Smooth muscle cell (in vitro differentiated cells): ENCODE measurements at regions not wholly inside any gene's neighbourhood (a gene's known extent, or its start where the extent isn't known, plus 50 kb on each side); places are given as distances from the start of the nearest gene placed in this dataset.
"Not testable (repeated sequence)": the region's sequence is repeated elsewhere in the genome, so short reads cannot be mapped to it uniquely, and the experiment has no call there.

Experiments
- DNase-seq: peaks from one replicate; lab custom pipeline; 2025; ENCODE audit not compliant: unreplicated experiment; lab: John Stamatoyannopoulos, UW
- H2AFZ ChIP-seq: fragments of 200-600 bp; sonication (generic); 2 replicates; pipeline ENCODE4 v1.6.0; 2016; ENCODE audit warnings: antibody characterized with exemption, low read depth, mild to moderate bottlenecking
- H3F3A ChIP-seq: fragments of 200-600 bp; sonication (generic); 2 replicates; pipeline ENCODE4 v1.6.0; 2017; ENCODE audit warnings: antibody characterized with exemption, low read depth
- H3K27ac ChIP-seq: fragments of 200-600 bp; sonication (generic); 2 replicates; pipeline ENCODE4 v1.5.1; 2016; ENCODE audit warnings: low read depth, mild to moderate bottlenecking
- H3K27me3 ChIP-seq: fragments of 200-600 bp; sonication (generic); 2 replicates; pipeline ENCODE4 v1.6.1; 2016; ENCODE audit warnings: low read depth, mild to moderate bottlenecking
- H3K36me3 ChIP-seq: fragments of 200-600 bp; sonication (generic); 2 replicates; pipeline ENCODE4 v1.5.1; 2016; ENCODE audit warnings: low read depth
- H3K4me1 ChIP-seq: fragments of 200-600 bp; sonication (generic); 2 replicates; pipeline ENCODE4 v1.5.1; 2016; ENCODE audit warnings: low read depth
- H3K4me2 ChIP-seq: fragments of 200-600 bp; sonication (generic); 2 replicates; pipeline ENCODE4 v1.6.0; 2016; ENCODE audit warnings: mild to moderate bottlenecking
- H3K4me3 ChIP-seq: fragments of 200-600 bp; sonication (generic); 2 replicates; pipeline ENCODE4 v1.5.1; 2016; ENCODE audit warnings: mild to moderate bottlenecking
- H3K79me2 ChIP-seq: fragments of 200-600 bp; sonication (generic); 2 replicates; pipeline ENCODE4 v1.6.0; 2016; ENCODE audit warnings: low read depth, mild to moderate bottlenecking
- H3K9ac ChIP-seq: fragments of 200-600 bp; sonication (generic); 2 replicates; pipeline ENCODE4 v1.6.0; 2016; ENCODE audit warnings: low read depth
- H3K9me3 ChIP-seq: fragments of 200-600 bp; sonication (generic); replicated peaks from 2 replicates; pipeline ENCODE4 v1.5.1; 2016; ENCODE audit warnings: low read depth
- H4K20me1 ChIP-seq: fragments of 200-600 bp; sonication (generic); 2 replicates; pipeline ENCODE4 v1.6.0; 2016; ENCODE audit warnings: low read depth
- CTCF ChIP-seq: fragments of 200-600 bp; sonication (generic); IDR thresholded peaks from 2 replicates; pipeline ENCODE4 v1.5.1; 2017; ENCODE audit warnings: borderline replicate concordance, mild to moderate bottlenecking, antibody characterized with exemption; ENCODE audit not compliant: insufficient read depth, poor library complexity, severe bottlenecking
- WGBS: methylation state at CpG from one replicate; pipeline ENCODE4 v1.1.7; 2016; ENCODE audit warnings: low lambda C conversion rate; 5-methylcytosine and 5-hydroxymethylcytosine counted together

- DNase-seq, result no peak
- Histone ChIP-seq H3K4me1 (no peaks in the 10 kb centered on the region), H3K4me2 (no peak overlapping the region), H3K9ac (no peak overlapping the region), H3K27me3 (no peaks in the 10 kb centered on the region), H3K4me3 (no peak overlapping the region), H3K36me3 (no peaks in the 10 kb centered on the region), H3K79me2 (no peaks in the 10 kb centered on the region), H3K27ac (no peak overlapping the region), H3F3A (no peaks in the 10 kb centered on the region), H3K9me3 (no peaks in the 10 kb centered on the region), H4K20me1 (no peaks in the 10 kb centered on the region), H2AFZ (no peak overlapping the region)
- no peak for TF ChIP-seq CTCF
- WGBS, result 79% methylated on average over 1 of the region's 1 CpG
These were observed 86.8 kb downstream of the TMCO5A start for GRCh38 chr15:38021259-38021658.

- H3K36me3 ChIP-seq, result no peaks in the 10 kb centered on the region
- 92% methylated on average over 2 of the region's 2 CpGs for WGBS
- no peaks in the 10 kb centered on the region for H3K9me3 ChIP-seq
- no peak overlapping the region for H3K4me2 ChIP-seq
- H3K27ac ChIP-seq, result no peak overlapping the region
- no peaks in the 10 kb centered on the region for H3K27me3 ChIP-seq
- DNase-seq, result no peak
- H3K4me1 ChIP-seq, result no peaks in the 10 kb centered on the region
- H4K20me1 ChIP-seq, result no peaks in the 10 kb centered on the region
- no peaks in the 10 kb centered on the region for H3K79me2 ChIP-seq
- H3K9ac ChIP-seq, result no peak overlapping the region
- H2AFZ ChIP-seq, result no peak overlapping the region
- no peak overlapping the region for H3K4me3 ChIP-seq
- no peak for TF ChIP-seq CTCF
- no peaks in the 10 kb centered on the region for H3F3A ChIP-seq
These were observed 90.1 kb downstream of the TMCO5A start for GRCh38 chr15:38024293-38025091.

- not testable (repeated sequence) for H3K27me3 ChIP-seq, H3K9ac ChIP-seq, H2AFZ ChIP-seq, H3K4me2 ChIP-seq, H3K4me3 ChIP-seq, DNase-seq, H3K36me3 ChIP-seq, H3F3A ChIP-seq, H3K27ac ChIP-seq, H3K4me1 ChIP-seq, H3K79me2 ChIP-seq, H3K9me3 ChIP-seq, H4K20me1 ChIP-seq
- WGBS, result 92% methylated on average over 1 of the region's 1 CpG
These were observed 91.2 kb downstream of the TMCO5A start for GRCh38 chr15:38025656-38026055.

GRCh38 chr15:38028869-38029268, 94.4 kb downstream of the TMCO5A start:
- Histone ChIP-seq H2AFZ (no peak overlapping the region), H3K4me3 (no peak overlapping the region), H3K4me1 (no peaks in the 10 kb centered on the region), H4K20me1 (no peaks in the 10 kb centered on the region), H3K9ac (no peak overlapping the region), H3K27ac (no peak overlapping the region), H3K9me3 (no peaks in the 10 kb centered on the region), H3K27me3 (no peaks in the 10 kb centered on the region), H3K79me2 (no peaks in the 10 kb centered on the region), H3K36me3 (no peaks in the 10 kb centered on the region), H3K4me2 (no peak overlapping the region), H3F3A (no peaks in the 10 kb centered on the region)
- DNase-seq, result no peak
- no peak for TF ChIP-seq CTCF
- 70% methylated on average over 2 of the region's 2 CpGs for WGBS
